GM21737 (cell line): ENCODE measurements at regions not wholly inside any gene's neighbourhood (a gene's known extent, or its start where the extent isn't known, plus 50 kb on each side); places are given as distances from the start of the nearest gene placed in this dataset.

Source experiments
- ATAC-seq: cut with Tn5 transposase; IDR thresholded peaks from one replicate; pipeline ENCODE4 v1.9.1; 2021; ENCODE audit warnings: mild to moderate bottlenecking, moderate library complexity; ENCODE audit not compliant: unreplicated experiment

- ATAC-seq = no peak
These were observed 109.8 kb upstream of the HNRNPU start for GRCh38 chr1:244974106-244974505.

- no peak for ATAC-seq
These were observed 107.3 kb upstream of the HNRNPU start for GRCh38 chr1:244971552-244972216.

GRCh38 chr1:244970744-244971551 is 106.6 kb upstream of the HNRNPU start:
- ATAC-seq = peak; percentile 72

GRCh38 chr1:244970236-244970743 is 105.9 kb upstream of the HNRNPU start:
- ATAC-seq = peak; percentile 54

GRCh38 chr1:244969355-244970235 is 105.3 kb upstream of the HNRNPU start:
- peak; percentile 17 for ATAC-seq

- ATAC-seq = no peak
These were observed 104.5 kb upstream of the HNRNPU start for GRCh38 chr1:244968881-244969280.

GRCh38 chr1:244968471-244968871 is 104.1 kb upstream of the HNRNPU start:
- ATAC-seq = no peak

- ATAC-seq = no peak
These were observed 102.8 kb upstream of the HNRNPU start for GRCh38 chr1:244967159-244967558.

GRCh38 chr1:244965185-244966030 is 101.1 kb upstream of the HNRNPU start:
- no peak for ATAC-seq

GRCh38 chr1:244964112-244964971 is 100.0 kb upstream of the HNRNPU start:
- ATAC-seq = no peak

GRCh38 chr1:244963231-244963826 is 99.0 kb upstream of the HNRNPU start:
- ATAC-seq = no peak

- ATAC-seq = no peak
These were observed 97.8 kb upstream of the HNRNPU start for GRCh38 chr1:244962130-244962529.

- no peak for ATAC-seq
These were observed 96.6 kb upstream of the HNRNPU start for GRCh38 chr1:244960904-244961303.

- ATAC-seq = no peak
These were observed 94.2 kb upstream of the HNRNPU start for GRCh38 chr1:244958593-244958992.

GRCh38 chr1:244957525-244957924 is 93.2 kb upstream of the HNRNPU start:
- no peak for ATAC-seq

- ATAC-seq = no peak
These were observed 92.8 kb upstream of the HNRNPU start for GRCh38 chr1:244957122-244957521.

- no peak for ATAC-seq
These were observed 91.3 kb upstream of the HNRNPU start for GRCh38 chr1:244955661-244956060.

GRCh38 chr1:244954359-244954758 is 90.0 kb upstream of the HNRNPU start:
- no peak for ATAC-seq

- ATAC-seq = no peak
These were observed 89.6 kb upstream of the HNRNPU start for GRCh38 chr1:244953901-244954300.
